ENCODE measurements at regions not wholly inside any gene's neighbourhood (a gene's known extent, or its start where the extent isn't known, plus 50 kb on each side); places are given as distances from the start of the nearest gene placed in this dataset.

GRCh38 chr1:230548997-230549396 lies 93.3 kb upstream of the COG2 start:
- no peaks in the 10 kb centered on the region for H3K36me3 ChIP-seq
- intact Hi-C loops (cut with DNase I) = no loop called here
- H3K4me1 ChIP-seq = no peaks in the 10 kb centered on the region
- no peaks in the 10 kb centered on the region for H3K27me3 ChIP-seq
- 75% methylated on average over 3 of the region's 5 CpGs for WGBS (ENCODE audit: insufficient coverage, low coverage, low lambda C conversion rate, missing lambda C conversion rate)
- no peak overlapping the region for H3K27ac ChIP-seq
- TF ChIP-seq POLR2A (IDR thresholded peaks at IDR 0.05) = no peak
- TF ChIP-seq, protein P1, sequence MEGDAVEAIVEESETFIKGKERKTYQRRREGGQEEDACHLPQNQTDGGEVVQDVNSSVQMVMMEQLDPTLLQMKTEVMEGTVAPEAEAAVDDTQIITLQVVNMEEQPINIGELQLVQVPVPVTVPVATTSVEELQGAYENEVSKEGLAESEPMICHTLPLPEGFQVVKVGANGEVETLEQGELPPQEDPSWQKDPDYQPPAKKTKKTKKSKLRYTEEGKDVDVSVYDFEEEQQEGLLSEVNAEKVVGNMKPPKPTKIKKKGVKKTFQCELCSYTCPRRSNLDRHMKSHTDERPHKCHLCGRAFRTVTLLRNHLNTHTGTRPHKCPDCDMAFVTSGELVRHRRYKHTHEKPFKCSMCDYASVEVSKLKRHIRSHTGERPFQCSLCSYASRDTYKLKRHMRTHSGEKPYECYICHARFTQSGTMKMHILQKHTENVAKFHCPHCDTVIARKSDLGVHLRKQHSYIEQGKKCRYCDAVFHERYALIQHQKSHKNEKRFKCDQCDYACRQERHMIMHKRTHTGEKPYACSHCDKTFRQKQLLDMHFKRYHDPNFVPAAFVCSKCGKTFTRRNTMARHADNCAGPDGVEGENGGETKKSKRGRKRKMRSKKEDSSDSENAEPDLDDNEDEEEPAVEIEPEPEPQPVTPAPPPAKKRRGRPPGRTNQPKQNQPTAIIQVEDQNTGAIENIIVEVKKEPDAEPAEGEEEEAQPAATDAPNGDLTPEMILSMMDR (IDR thresholded peaks at IDR 0.05) = no peak
- no peaks in the 10 kb centered on the region for H3K9me3 ChIP-seq
- ATAC-seq (no peak), DNase-seq (no peak)
- H3K4me3 ChIP-seq = no peak overlapping the region

DNA sequence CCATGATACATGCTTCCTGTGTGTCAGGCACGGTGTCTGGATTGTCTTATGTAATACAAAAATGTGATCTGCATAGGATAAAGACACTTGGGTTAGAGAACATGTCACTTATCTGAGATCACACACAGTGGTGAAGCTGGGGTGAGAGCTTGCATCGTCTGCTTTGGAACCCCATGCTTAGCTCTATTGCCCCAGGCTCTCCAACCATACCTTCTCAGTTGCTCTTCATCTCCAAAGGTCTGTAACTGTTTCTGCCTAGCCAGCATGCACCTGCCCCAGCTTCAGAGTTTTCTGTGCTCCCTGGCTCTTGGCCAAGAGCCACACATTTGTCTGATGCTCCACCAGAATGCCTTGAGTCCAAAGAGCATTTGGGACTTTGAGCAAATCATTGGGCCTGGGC lies 93.9 kb upstream of the COG2 start:
- 45% methylated on average over 2 of the region's 2 CpGs for WGBS (ENCODE audit: insufficient coverage, low coverage, low lambda C conversion rate, missing lambda C conversion rate)
- intact Hi-C loops (cut with DNase I) = no loop called here
- Histone ChIP-seq H3K9me3 (no peaks in the 10 kb centered on the region), H3K27me3 (no peaks in the 10 kb centered on the region), H3K4me1 (no peaks in the 10 kb centered on the region), H3K27ac (no peak overlapping the region), H3K4me3 (no peak overlapping the region), H3K36me3 (no peaks in the 10 kb centered on the region)
- DNase-seq (no peak), ATAC-seq (no peak)
- TF ChIP-seq, protein P1 (IDR thresholded peaks at IDR 0.05) = no peak
- no peak for TF ChIP-seq POLR2A (IDR thresholded peaks at IDR 0.05)

GRCh38 chr1:230545181-230545580 lies 97.1 kb upstream of the COG2 start:
- no peak overlapping the region for H3K4me3 ChIP-seq
- no peaks in the 10 kb centered on the region for H3K27me3 ChIP-seq
- no peak overlapping the region for H3K27ac ChIP-seq
- TF ChIP-seq, protein P1 (IDR thresholded peaks at IDR 0.05) = no peak
- TF ChIP-seq POLR2A (IDR thresholded peaks at IDR 0.05) = no peak
- intact Hi-C loops (cut with DNase I) = no loop called here
- H3K4me1 ChIP-seq = no peaks in the 10 kb centered on the region
- no peaks in the 10 kb centered on the region for H3K9me3 ChIP-seq
- no peaks in the 10 kb centered on the region for H3K36me3 ChIP-seq
- 80% methylated on average over 1 of the region's 3 CpGs for WGBS (ENCODE audit: insufficient coverage, low coverage, low lambda C conversion rate, missing lambda C conversion rate)
- ATAC-seq = no peak
- DNase-seq = no peak

GRCh38 chr1:230544758-230545157 lies 97.5 kb upstream of the COG2 start:
- Histone ChIP-seq H3K9me3 (no peaks in the 10 kb centered on the region), H3K4me3 (no peak overlapping the region), H3K27me3 (no peaks in the 10 kb centered on the region), H3K4me1 (no peaks in the 10 kb centered on the region), H3K36me3 (no peaks in the 10 kb centered on the region), H3K27ac (no peak overlapping the region)
- no peak for ATAC-seq
- TF ChIP-seq POLR2A (IDR thresholded peaks at IDR 0.05) = no peak
- TF ChIP-seq, protein P1 (IDR thresholded peaks at IDR 0.05) = no peak
- intact Hi-C loops (cut with DNase I) = no loop called here
- no peak for DNase-seq

DNA sequence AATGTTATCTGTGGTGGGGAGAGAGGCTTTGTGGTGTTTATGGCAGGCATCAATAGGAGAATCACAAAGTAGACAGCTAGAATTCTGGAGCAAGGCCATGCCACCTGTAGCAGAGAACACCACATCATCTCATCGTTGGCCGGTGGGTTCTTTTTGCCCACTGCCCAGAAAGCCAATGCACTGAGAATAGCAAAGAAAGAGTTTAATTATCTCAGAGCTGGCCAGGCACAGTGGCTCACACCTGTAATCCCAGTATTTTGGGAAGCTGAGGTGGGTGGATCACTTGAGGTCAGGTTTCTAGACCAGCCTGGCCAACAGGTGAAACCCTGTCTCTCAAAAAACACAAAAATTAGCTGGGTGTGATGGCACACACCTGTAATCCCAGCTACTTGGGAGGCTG lies 99.2 kb upstream of the COG2 start:
- WGBS (ENCODE audit: insufficient coverage, low coverage, low lambda C conversion rate, missing lambda C conversion rate) = 86% methylated on average over 2 of the region's 2 CpGs
- Histone ChIP-seq H3K4me3 (no peak overlapping the region), H3K27me3 (no peaks in the 10 kb centered on the region), H3K27ac (no peak overlapping the region), H3K36me3 (no peaks in the 10 kb centered on the region), H3K4me1 (no peaks in the 10 kb centered on the region), H3K9me3 (no peaks in the 10 kb centered on the region)
- TF ChIP-seq, protein P1 (IDR thresholded peaks at IDR 0.05) = no peak
- TF ChIP-seq POLR2A (IDR thresholded peaks at IDR 0.05) = no peak
- ATAC-seq (no peak), DNase-seq (no peak)
- intact Hi-C loops (cut with DNase I) = no loop called here
